ENCODE measurements at regions not wholly inside any gene's neighbourhood (a gene's known extent, or its start where the extent isn't known, plus 50 kb on each side); places are given as distances from the start of the nearest gene placed in this dataset.

DNA sequence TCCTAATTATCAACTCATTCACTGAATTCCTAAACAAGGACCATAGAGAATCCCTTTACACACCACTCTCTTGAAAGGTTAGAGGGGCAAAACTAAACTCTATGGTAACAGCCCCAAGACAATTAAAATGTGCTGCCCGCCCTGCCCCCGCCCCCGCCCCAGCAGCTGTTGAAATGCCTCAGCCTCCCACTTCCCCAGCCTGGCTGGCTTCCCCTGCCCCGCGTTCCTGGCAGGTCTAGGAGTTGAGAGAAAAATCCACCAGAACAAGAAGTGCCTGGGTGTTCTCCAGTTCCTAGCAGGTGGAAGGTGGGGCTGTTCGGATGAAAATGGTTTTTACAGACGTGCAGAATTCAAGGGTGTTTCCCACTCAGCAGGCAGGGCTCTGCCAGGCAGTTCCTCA lies 109.5 kb upstream of the ZEB1 start (continued):
- TF ChIP-seq, protein P1, sequence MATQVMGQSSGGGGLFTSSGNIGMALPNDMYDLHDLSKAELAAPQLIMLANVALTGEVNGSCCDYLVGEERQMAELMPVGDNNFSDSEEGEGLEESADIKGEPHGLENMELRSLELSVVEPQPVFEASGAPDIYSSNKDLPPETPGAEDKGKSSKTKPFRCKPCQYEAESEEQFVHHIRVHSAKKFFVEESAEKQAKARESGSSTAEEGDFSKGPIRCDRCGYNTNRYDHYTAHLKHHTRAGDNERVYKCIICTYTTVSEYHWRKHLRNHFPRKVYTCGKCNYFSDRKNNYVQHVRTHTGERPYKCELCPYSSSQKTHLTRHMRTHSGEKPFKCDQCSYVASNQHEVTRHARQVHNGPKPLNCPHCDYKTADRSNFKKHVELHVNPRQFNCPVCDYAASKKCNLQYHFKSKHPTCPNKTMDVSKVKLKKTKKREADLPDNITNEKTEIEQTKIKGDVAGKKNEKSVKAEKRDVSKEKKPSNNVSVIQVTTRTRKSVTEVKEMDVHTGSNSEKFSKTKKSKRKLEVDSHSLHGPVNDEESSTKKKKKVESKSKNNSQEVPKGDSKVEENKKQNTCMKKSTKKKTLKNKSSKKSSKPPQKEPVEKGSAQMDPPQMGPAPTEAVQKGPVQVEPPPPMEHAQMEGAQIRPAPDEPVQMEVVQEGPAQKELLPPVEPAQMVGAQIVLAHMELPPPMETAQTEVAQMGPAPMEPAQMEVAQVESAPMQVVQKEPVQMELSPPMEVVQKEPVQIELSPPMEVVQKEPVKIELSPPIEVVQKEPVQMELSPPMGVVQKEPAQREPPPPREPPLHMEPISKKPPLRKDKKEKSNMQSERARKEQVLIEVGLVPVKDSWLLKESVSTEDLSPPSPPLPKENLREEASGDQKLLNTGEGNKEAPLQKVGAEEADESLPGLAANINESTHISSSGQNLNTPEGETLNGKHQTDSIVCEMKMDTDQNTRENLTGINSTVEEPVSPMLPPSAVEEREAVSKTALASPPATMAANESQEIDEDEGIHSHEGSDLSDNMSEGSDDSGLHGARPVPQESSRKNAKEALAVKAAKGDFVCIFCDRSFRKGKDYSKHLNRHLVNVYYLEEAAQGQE (IDR thresholded peaks at IDR 0.05; ENCODE audit: low read depth, low read length): no peak

DNA sequence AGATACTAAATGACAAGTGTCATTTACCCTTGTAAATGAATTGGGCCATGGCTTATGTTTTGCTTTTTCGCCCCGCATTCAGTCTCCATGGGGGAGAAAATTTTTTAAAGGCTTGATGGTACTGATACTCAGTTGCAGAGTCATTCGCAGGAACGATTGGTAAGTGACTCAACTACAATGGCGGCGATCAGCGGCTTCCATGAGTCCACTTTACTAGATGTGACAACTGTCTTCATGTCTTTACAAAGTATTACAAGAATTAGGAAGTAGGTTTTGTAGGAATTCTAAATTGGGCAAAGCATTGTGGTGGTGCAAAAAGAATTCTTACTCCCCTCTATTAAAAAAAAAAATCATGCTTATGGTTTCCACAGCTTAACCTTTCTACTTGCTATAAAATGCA lies 108.8 kb upstream of the ZEB1 start:
- Histone ChIP-seq H3F3A (replicated peaks; ENCODE audit: insufficient read depth) (no peaks in the 10 kb centered on the region), H3K9me2 (no peaks in the 10 kb centered on the region), H3K79me2 (ENCODE audit: insufficient read depth) (no peaks in the 10 kb centered on the region), H3K36me3 (replicated peaks in 1 of 2; ENCODE audit: control insufficient read depth in 1 of 2, insufficient read depth in 2 of 2, low read length in 1 of 2) (no peaks in the 10 kb centered on the region), H3K4me3 (ENCODE audit: low read depth in 2 of 2, low read length in 1 of 2) (no peak overlapping the region), H3K9me3 (0 out of 2 replicates have a peak, but pooled peaks cover 3% of the 10 kb centered on the region), H3K27ac (ENCODE audit: low read depth in 2 of 2, low read length in 1 of 2) (no peak overlapping the region), H3K9ac (no peak overlapping the region), H3K27me3 (ENCODE audit: insufficient read depth) (no peaks in the 10 kb centered on the region), H2AFZ (ENCODE audit: low read depth) (no peak overlapping the region), H3K4me2 (no peak overlapping the region), H3K4me1 (ENCODE audit: control insufficient read depth in 1 of 2, insufficient read depth in 2 of 2, low read depth in 1 of 2, low read length in 1 of 2) (no peaks in the 10 kb centered on the region), H4K20me1 (ENCODE audit: insufficient read depth) (no peaks in the 10 kb centered on the region)
- WGBS (ENCODE audit: low lambda C conversion rate): 93% methylated on average over 7 of the region's 7 CpGs
- TF ChIP-seq CHD2 (IDR thresholded peaks at IDR 0.05; ENCODE audit: low read length, partially characterized antibody): no peak
- CTCF ChIA-PET: no interaction called here
- POLR2A ChIA-PET: no interaction called here
- no peak for DNase-seq

DNA sequence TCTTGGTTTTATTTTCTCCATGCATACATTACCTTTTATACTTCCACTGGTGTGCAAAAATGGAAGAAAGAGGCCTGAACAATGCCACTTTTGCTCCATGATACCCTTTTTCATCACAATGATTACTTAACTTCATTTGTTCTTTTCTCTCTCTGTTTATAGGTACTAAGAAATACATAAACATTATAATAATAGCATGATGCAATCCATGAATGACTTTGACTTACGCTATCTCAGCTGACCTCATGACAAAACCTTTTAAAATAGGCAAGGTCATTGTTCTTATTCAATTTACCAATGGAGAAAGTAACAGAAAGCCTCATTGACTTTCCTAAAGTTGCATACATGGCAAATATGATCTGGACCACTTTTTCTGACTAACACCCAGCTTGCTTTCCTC lies 105.1 kb upstream of the ZEB1 start:
- POLR2A ChIA-PET: no interaction called here
- Histone ChIP-seq H3F3A (replicated peaks; ENCODE audit: insufficient read depth) (no peaks in the 10 kb centered on the region), H3K9ac (no peak overlapping the region), H3K9me2 (no peaks in the 10 kb centered on the region), H3K4me2 (no peak overlapping the region), H3K27me3 (ENCODE audit: insufficient read depth) (no peaks in the 10 kb centered on the region), H2AFZ (ENCODE audit: low read depth) (no peak overlapping the region), H3K79me2 (ENCODE audit: insufficient read depth) (no peaks in the 10 kb centered on the region), H3K4me3 (ENCODE audit: low read depth in 2 of 2, low read length in 1 of 2) (no peak overlapping the region), H3K4me1 (ENCODE audit: control insufficient read depth in 1 of 2, insufficient read depth in 2 of 2, low read depth in 1 of 2, low read length in 1 of 2) (no peaks in the 10 kb centered on the region), H3K36me3 (replicated peaks in 1 of 2; ENCODE audit: control insufficient read depth in 1 of 2, insufficient read depth in 2 of 2, low read length in 1 of 2) (no peaks in the 10 kb centered on the region), H3K27ac (ENCODE audit: low read depth in 2 of 2, low read length in 1 of 2) (no peak overlapping the region), H4K20me1 (ENCODE audit: insufficient read depth) (no peaks in the 10 kb centered on the region), H3K9me3 (0 out of 2 replicates have a peak, but pooled peaks cover 3% of the 10 kb centered on the region)
- WGBS (ENCODE audit: low lambda C conversion rate): 90% methylated on average over 1 of the region's 1 CpG
- no peak for DNase-seq
- CTCF ChIA-PET: no interaction called here
- TF ChIP-seq TCF12 (IDR thresholded peaks at IDR 0.05) (no peak), GABPA (IDR thresholded peaks at IDR 0.05; ENCODE audit: low read depth) (no peak), EP300 (IDR thresholded peaks at IDR 0.05; ENCODE audit: borderline replicate concordance in 1 of 2, low read depth in 1 of 2, low read length in 1 of 2) (no peak), RXRA (IDR thresholded peaks at IDR 0.05; ENCODE audit: borderline replicate concordance, low read depth) (no peak), TAF1 (IDR thresholded peaks at IDR 0.05; ENCODE audit: borderline replicate concordance, low read depth, low read length) (no peak), RAD21 (IDR thresholded peaks at IDR 0.05; ENCODE audit: low read length) (no peak), RCOR1 (IDR thresholded peaks at IDR 0.05; ENCODE audit: low read length) (no peak), JUND (IDR thresholded peaks at IDR 0.05) (no peak), FOXJ3 (CRISPR knock-in tag; IDR thresholded peaks at IDR 0.05) (no peak)
- TF ChIP-seq, protein P2, sequence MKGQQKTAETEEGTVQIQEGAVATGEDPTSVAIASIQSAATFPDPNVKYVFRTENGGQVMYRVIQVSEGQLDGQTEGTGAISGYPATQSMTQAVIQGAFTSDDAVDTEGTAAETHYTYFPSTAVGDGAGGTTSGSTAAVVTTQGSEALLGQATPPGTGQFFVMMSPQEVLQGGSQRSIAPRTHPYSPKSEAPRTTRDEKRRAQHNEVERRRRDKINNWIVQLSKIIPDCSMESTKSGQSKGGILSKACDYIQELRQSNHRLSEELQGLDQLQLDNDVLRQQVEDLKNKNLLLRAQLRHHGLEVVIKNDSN (IDR thresholded peaks at IDR 0.05; ENCODE audit: borderline replicate concordance, low read depth): no peak
- TF ChIP-seq, protein P3, sequence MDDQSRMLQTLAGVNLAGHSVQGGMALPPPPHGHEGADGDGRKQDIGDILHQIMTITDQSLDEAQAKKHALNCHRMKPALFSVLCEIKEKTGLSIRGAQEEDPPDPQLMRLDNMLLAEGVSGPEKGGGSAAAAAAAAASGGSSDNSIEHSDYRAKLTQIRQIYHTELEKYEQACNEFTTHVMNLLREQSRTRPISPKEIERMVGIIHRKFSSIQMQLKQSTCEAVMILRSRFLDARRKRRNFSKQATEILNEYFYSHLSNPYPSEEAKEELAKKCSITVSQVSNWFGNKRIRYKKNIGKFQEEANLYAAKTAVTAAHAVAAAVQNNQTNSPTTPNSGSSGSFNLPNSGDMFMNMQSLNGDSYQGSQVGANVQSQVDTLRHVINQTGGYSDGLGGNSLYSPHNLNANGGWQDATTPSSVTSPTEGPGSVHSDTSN (IDR thresholded peaks at IDR 0.05): no peak
- TF ChIP-seq, protein P4, sequence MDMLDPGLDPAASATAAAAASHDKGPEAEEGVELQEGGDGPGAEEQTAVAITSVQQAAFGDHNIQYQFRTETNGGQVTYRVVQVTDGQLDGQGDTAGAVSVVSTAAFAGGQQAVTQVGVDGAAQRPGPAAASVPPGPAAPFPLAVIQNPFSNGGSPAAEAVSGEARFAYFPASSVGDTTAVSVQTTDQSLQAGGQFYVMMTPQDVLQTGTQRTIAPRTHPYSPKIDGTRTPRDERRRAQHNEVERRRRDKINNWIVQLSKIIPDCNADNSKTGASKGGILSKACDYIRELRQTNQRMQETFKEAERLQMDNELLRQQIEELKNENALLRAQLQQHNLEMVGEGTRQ (IDR thresholded peaks at IDR 0.05; ENCODE audit: borderline replicate concordance, low read depth, low read length): no peak
